GM12878 (cell line): ENCODE measurements at regions not wholly inside any gene's neighbourhood (a gene's known extent, or its start where the extent isn't known, plus 50 kb on each side); places are given as distances from the start of the nearest gene placed in this dataset.

Experiments used
- ATAC-seq: fragments of 200-7000 bp; cut with Tn5 transposase; 3 replicates; pipeline ENCODE4 v1.9.1; 2020; ENCODE audit warnings: mild to moderate bottlenecking, moderate library complexity
- BruUV-seq: library from RNA; stranded (reverse); fragments of 400-500 nt; replicated peaks from 2 replicates; lab custom pipeline; 2021; lab: Mats Ljungman, UMichigan
- CTCF ChIA-PET: fragments of 300-600 bp; sonication (Branson Sonifier 250); formaldehyde crosslinking; extraction: SDS; loops from one replicate; lab custom pipeline; 2021; ENCODE audit warnings: inconsistent platforms; lab: Yijun Ruan, JAX
- POLR2A ChIA-PET: fragments of 350-600 bp; formaldehyde crosslinking; extraction: SDS; loops from one replicate; lab custom pipeline; 2021; ENCODE audit warnings: inconsistent platforms; lab: Charles Lee
- RAD21 ChIA-PET: fragments of 300-600 bp; sonication (Branson Sonifier 250); formaldehyde crosslinking; loops from one replicate; lab custom pipeline; 2023; ENCODE audit warnings: antibody characterized with exemption; ENCODE audit not compliant: unreplicated experiment; lab: Charles Lee
- SMC1A ChIA-PET: fragments of 300-600 bp; sonication (Branson Sonifier 250); formaldehyde crosslinking; loops from one replicate; lab custom pipeline; 2023; ENCODE audit not compliant: unreplicated experiment, uncharacterized antibody; lab: Charles Lee
- DNase-seq: peaks from one replicate; pipeline ENCODE4 v3.0.0-alpha.2; 2011; ENCODE audit warnings: low read depth, low spot score
- FAIRE-seq: peaks from 3 replicates; lab custom pipeline; 2011; peaks lifted over from hg19 to GRCh38; lab: Jason Lieb, UNC
- H2AFZ ChIP-seq: 2 replicates; pipeline ENCODE4 v1.6.0; 2011; ENCODE audit warnings: low read depth, low read length, control low read depth; ENCODE audit not compliant: control insufficient read depth
- H3K27ac ChIP-seq: 2 replicates; pipeline ENCODE4 v1.5.1; 2011; ENCODE audit warnings: control low read depth; ENCODE audit not compliant: control insufficient read depth, insufficient read depth
- H3K27me3 ChIP-seq, 2 experiments: replicated peaks in 1 of 2; 2 replicates each; pipeline versions ENCODE4 v1.6.0 to v1.6.1; 2011; ENCODE audit warnings: low read length in 1 of 2; ENCODE audit not compliant: control insufficient read depth in 2 of 2, insufficient read depth in 2 of 2
- H3K36me3 ChIP-seq, 2 experiments: 2 replicates each; pipeline ENCODE4 v1.5.1; 2011; ENCODE audit warnings: low read length in 1 of 2; ENCODE audit not compliant: control insufficient read depth in 2 of 2, insufficient read depth in 2 of 2
- H3K4me1 ChIP-seq: 2 replicates; pipeline ENCODE4 v1.6.1; 2011; ENCODE audit warnings: mild to moderate bottlenecking, low read length, moderate library complexity, mixed read lengths; ENCODE audit not compliant: control insufficient read depth, insufficient read depth
- H3K4me2 ChIP-seq: 2 replicates; pipeline ENCODE4 v1.6.0; 2011; ENCODE audit warnings: control low read depth; ENCODE audit not compliant: control insufficient read depth, insufficient read depth
- H3K4me3 ChIP-seq: fragments of 200-600 bp; sonication (generic); 2 replicates; pipeline ENCODE4 v1.5.1; 2016
- H3K79me2 ChIP-seq: 2 replicates; pipeline ENCODE4 v1.6.0; 2011; ENCODE audit warnings: low read length; ENCODE audit not compliant: control insufficient read depth, insufficient read depth
- H3K9ac ChIP-seq: 2 replicates; pipeline ENCODE4 v1.8.0; 2011; ENCODE audit warnings: low read length, control low read depth, mixed read lengths; ENCODE audit not compliant: control insufficient read depth, insufficient read depth
- H3K9me3 ChIP-seq: replicated peaks from 3 replicates; pipeline ENCODE4 v1.5.1; 2011; ENCODE audit warnings: mild to moderate bottlenecking, low read length; ENCODE audit not compliant: control insufficient read depth, insufficient read depth
- H4K20me1 ChIP-seq: 2 replicates; pipeline ENCODE4 v1.6.0; 2011; ENCODE audit not compliant: control insufficient read depth, insufficient read depth
- ASH2L ChIP-seq: fragments of 300-600, 200-600 bp; sonication (generic); IDR thresholded peaks from 2 replicates; pipeline ENCODE4 v1.6.1; 2017; ENCODE audit warnings: low read depth, mild to moderate bottlenecking, borderline replicate concordance
- BCL11A ChIP-seq: IDR thresholded peaks from 2 replicates; pipeline ENCODE4 v1.6.1; 2011; ENCODE audit warnings: low read depth, low read length
- CHD2 ChIP-seq: IDR thresholded peaks from 2 replicates; pipeline ENCODE4 v1.6.1; 2011; ENCODE audit warnings: low read depth, low read length, improper control_type of control experiment, borderline replicate concordance
- CHD4 ChIP-seq: fragments of 200-600 bp; sonication (generic); IDR thresholded peaks from 2 replicates; pipeline ENCODE4 v1.6.1; 2016; ENCODE audit warnings: mild to moderate bottlenecking
- EGR1 ChIP-seq, 2 experiments: IDR thresholded peaks; 1 replicate in 1 of 2; 2 replicates in 1 of 2; pipeline ENCODE4 v1.6.1; 2011 to 2012; ENCODE audit warnings: low read depth in 2 of 2, low read length in 2 of 2, borderline replicate concordance in 1 of 2, mild to moderate bottlenecking in 1 of 2, moderate library complexity in 1 of 2
- ETV6 ChIP-seq, 2 experiments: fragments of 450-650 bp in 1 of 2; IDR thresholded peaks in 1 of 2; conservative IDR thresholded peaks in 1 of 2; 2 replicates each; pipeline ENCODE4 v1.6.1; 2014; ENCODE audit warnings: antibody characterized with exemption in 1 of 2, borderline replicate concordance in 1 of 2, low read depth in 1 of 2, mild to moderate bottlenecking in 1 of 2, moderate library complexity in 1 of 2
- GABPA ChIP-seq: IDR thresholded peaks from 2 replicates; pipeline ENCODE4 v1.6.1; 2014; ENCODE audit warnings: antibody characterized with exemption, low read depth, mild to moderate bottlenecking, inconsistent platforms
- IRF4 ChIP-seq: IDR thresholded peaks from 2 replicates; pipeline ENCODE4 v1.6.1; 2011; ENCODE audit warnings: low read depth, low read length
- MEF2B ChIP-seq: fragments of 450-650 bp; IDR thresholded peaks from 2 replicates; pipeline ENCODE4 v1.6.1; 2018; ENCODE audit warnings: mild to moderate bottlenecking, moderate library complexity; ENCODE audit not compliant: partially characterized antibody, poor library complexity, severe bottlenecking
- NR2C1 ChIP-seq: fragments of 450-650 bp; IDR thresholded peaks from 2 replicates; pipeline ENCODE4 v1.6.1; 2017; ENCODE audit warnings: antibody characterized with exemption, mild to moderate bottlenecking, moderate library complexity
- POLR2AphosphoS2 ChIP-seq: IDR thresholded peaks from 2 replicates; pipeline ENCODE4 v1.6.1; 2011; ENCODE audit warnings: low read depth, mild to moderate bottlenecking, low read length, improper control_type of control experiment, moderate library complexity
- SIN3A ChIP-seq: IDR thresholded peaks from 2 replicates; pipeline ENCODE4 v1.6.1; 2012; ENCODE audit warnings: low read depth, low read length, improper control_type of control experiment
- SRF ChIP-seq, 2 experiments: IDR thresholded peaks; 2 replicates each; pipeline ENCODE4 v1.6.1; 2011; ENCODE audit warnings: low read depth in 2 of 2, low read length in 2 of 2, mild to moderate bottlenecking in 1 of 2, moderate library complexity in 1 of 2
- SUPT20H ChIP-seq: IDR thresholded peaks from 2 replicates; pipeline ENCODE4 v1.6.1; 2011; ENCODE audit warnings: low read depth, mild to moderate bottlenecking, low read length, moderate library complexity, borderline replicate concordance; ENCODE audit not compliant: control insufficient read depth
- TAF1 ChIP-seq: IDR thresholded peaks from 2 replicates; pipeline ENCODE4 v1.6.1; 2011; ENCODE audit warnings: mild to moderate bottlenecking, low read depth, low read length, borderline replicate concordance
- TBL1XR1 ChIP-seq: IDR thresholded peaks from 2 replicates; pipeline ENCODE4 v1.6.1; 2012; ENCODE audit warnings: low read depth, low read length, improper control_type of control experiment
- in situ Hi-C: fragments of 300-500 bp; cut with MboI; formaldehyde crosslinking; loops from 9 replicates; pipeline ENCODE4 v1.14.3; 2018; ENCODE audit warnings: mixed read lengths
- intact Hi-C: fragments of 100-400 bp; cut with micrococcal nuclease; formaldehyde crosslinking; loops from one replicate; pipeline ENCODE4 v1.14.2; 2022; ENCODE audit not compliant: unreplicated experiment
- TF ChIP-seq, protein P1 (sequence below): fragments of 450-650 bp; IDR thresholded peaks from 2 replicates; pipeline ENCODE4 v1.6.1; 2017; ENCODE audit warnings: mild to moderate bottlenecking
- TF ChIP-seq, protein P2 (sequence below): IDR thresholded peaks from 2 replicates; pipeline ENCODE4 v1.6.1; 2012; ENCODE audit warnings: low read depth, low read length, improper control_type of control experiment
- TF ChIP-seq, protein P3 (sequence below): IDR thresholded peaks from 2 replicates; pipeline ENCODE4 v1.6.1; 2012; ENCODE audit warnings: low read depth, low read length, improper control_type of control experiment

DNA sequence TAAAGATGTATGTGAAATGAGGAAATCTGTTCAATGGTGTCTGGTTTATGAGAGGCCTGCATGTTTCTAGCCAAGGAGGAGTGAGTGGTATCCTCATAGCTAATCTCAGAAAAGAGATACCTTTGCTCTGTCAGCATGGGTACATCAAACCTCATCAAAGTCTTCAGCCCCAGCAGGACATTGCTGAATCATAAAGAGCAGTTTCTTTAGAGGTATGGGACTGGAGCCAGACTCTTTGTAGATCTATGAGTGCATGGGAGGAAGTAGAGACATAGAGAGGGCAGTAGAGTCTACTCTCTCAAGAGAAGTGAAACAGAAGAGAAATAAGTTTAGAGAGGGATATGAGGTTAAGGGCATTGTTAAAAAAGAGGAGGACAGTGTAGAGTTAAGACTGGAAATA, 1950.9 kb downstream of the ARAP2 start:
- intact Hi-C loops (no loop called here), in situ Hi-C loops (no loop called here)
- no peaks in the 10 kb centered on the region for H4K20me1 ChIP-seq
- TF ChIP-seq GABPA, result no peak
- TF ChIP-seq, protein P1, sequence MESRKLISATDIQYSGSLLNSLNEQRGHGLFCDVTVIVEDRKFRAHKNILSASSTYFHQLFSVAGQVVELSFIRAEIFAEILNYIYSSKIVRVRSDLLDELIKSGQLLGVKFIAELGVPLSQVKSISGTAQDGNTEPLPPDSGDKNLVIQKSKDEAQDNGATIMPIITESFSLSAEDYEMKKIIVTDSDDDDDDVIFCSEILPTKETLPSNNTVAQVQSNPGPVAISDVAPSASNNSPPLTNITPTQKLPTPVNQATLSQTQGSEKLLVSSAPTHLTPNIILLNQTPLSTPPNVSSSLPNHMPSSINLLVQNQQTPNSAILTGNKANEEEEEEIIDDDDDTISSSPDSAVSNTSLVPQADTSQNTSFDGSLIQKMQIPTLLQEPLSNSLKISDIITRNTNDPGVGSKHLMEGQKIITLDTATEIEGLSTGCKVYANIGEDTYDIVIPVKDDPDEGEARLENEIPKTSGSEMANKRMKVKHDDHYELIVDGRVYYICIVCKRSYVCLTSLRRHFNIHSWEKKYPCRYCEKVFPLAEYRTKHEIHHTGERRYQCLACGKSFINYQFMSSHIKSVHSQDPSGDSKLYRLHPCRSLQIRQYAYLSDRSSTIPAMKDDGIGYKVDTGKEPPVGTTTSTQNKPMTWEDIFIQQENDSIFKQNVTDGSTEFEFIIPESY, result no peak
- TF ChIP-seq ETV6 (conservative IDR thresholded peaks at IDR 0.05 in 1 of 2, IDR thresholded peaks at IDR 0.05 in 1 of 2; ENCODE audit: borderline replicate concordance in 1 of 2, low read depth in 1 of 2), result no peak
- no peak for TF ChIP-seq NR2C1
- no peak for TF ChIP-seq CHD2
- no peak for TF ChIP-seq POLR2AphosphoS2
- no peak for TF ChIP-seq SIN3A
- no peak for TF ChIP-seq ASH2L
- TF ChIP-seq EGR1 (IDR thresholded peaks at IDR 0.05; ENCODE audit: borderline replicate concordance in 1 of 2, low read depth in 2 of 2, low read length in 2 of 2), result no peak
- TF ChIP-seq CHD4, result no peak
- TF ChIP-seq, protein P2, sequence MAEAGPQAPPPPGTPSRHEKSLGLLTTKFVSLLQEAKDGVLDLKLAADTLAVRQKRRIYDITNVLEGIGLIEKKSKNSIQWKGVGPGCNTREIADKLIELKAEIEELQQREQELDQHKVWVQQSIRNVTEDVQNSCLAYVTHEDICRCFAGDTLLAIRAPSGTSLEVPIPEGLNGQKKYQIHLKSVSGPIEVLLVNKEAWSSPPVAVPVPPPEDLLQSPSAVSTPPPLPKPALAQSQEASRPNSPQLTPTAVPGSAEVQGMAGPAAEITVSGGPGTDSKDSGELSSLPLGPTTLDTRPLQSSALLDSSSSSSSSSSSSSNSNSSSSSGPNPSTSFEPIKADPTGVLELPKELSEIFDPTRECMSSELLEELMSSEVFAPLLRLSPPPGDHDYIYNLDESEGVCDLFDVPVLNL, result no peak
- no peak for TF ChIP-seq SUPT20H
- TF ChIP-seq BCL11A, result no peak
- TF ChIP-seq, protein P3, sequence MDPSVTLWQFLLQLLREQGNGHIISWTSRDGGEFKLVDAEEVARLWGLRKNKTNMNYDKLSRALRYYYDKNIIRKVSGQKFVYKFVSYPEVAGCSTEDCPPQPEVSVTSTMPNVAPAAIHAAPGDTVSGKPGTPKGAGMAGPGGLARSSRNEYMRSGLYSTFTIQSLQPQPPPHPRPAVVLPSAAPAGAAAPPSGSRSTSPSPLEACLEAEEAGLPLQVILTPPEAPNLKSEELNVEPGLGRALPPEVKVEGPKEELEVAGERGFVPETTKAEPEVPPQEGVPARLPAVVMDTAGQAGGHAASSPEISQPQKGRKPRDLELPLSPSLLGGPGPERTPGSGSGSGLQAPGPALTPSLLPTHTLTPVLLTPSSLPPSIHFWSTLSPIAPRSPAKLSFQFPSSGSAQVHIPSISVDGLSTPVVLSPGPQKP, result no peak
- no peak for TF ChIP-seq MEF2B
- no peak for TF ChIP-seq TBL1XR1
- TF ChIP-seq IRF4, result no peak
- no peak for TF ChIP-seq SRF (IDR thresholded peaks at IDR 0.05; ENCODE audit: low read depth in 2 of 2, low read length in 2 of 2)
- TF ChIP-seq TAF1, result no peak
- H3K9me3 ChIP-seq, result no peaks in the 10 kb centered on the region
- H3K27ac ChIP-seq, result no peak overlapping the region
- ChIA-PET RAD21 (interaction anchor here (0.7 kb wide), 1 partner anchor 491 kb away, joined by 3 read pairs; no protein-coding TSS in a partner anchor), POLR2A (no interaction called here), CTCF (no interaction called here), SMC1A (interaction anchor here (1.7 kb wide), 1 partner anchor 14 kb away, joined by 4 read pairs; no protein-coding TSS in a partner anchor)
- H3K36me3 ChIP-seq, result no peaks in the 10 kb centered on the region
- no peak overlapping the region for H3K4me3 ChIP-seq
- no peaks in the 10 kb centered on the region for H3K79me2 ChIP-seq
- FAIRE-seq (no peak), ATAC-seq (peak; percentile 31), DNase-seq (no peak)
- no peak overlapping the region for H2AFZ ChIP-seq
- H3K27me3 ChIP-seq, result no peaks in the 10 kb centered on the region
- no peak overlapping the region for H3K4me2 ChIP-seq
- no peak overlapping the region for H3K9ac ChIP-seq
- BruUV-seq, result no TSS peak
- no peaks in the 10 kb centered on the region for H3K4me1 ChIP-seq
